ENCODE measurements at regions not wholly inside any gene's neighbourhood (a gene's known extent, or its start where the extent isn't known, plus 50 kb on each side); places are given as distances from the start of the nearest gene placed in this dataset.

GRCh38 chr3:124558991-124559845 is 171.0 kb upstream of the UMPS start:
- DNase-seq: no peak

- DNase-seq: peak in 1 of 2 experiments; percentile 48
These were observed 170.2 kb upstream of the UMPS start for GRCh38 chr3:124559846-124560574.

- no peak for DNase-seq
These were observed 169.5 kb upstream of the UMPS start for GRCh38 chr3:124560666-124561215.

- DNase-seq: no peak
These were observed 167.5 kb upstream of the UMPS start for GRCh38 chr3:124562769-124563168.

- no peak for DNase-seq
These were observed 166.9 kb upstream of the UMPS start for GRCh38 chr3:124563376-124563775.

GRCh38 chr3:124565013-124565412 is 165.2 kb upstream of the UMPS start:
- DNase-seq: peak in 1 of 2 experiments; percentile 32

- DNase-seq: no peak
These were observed 164.7 kb upstream of the UMPS start for GRCh38 chr3:124565551-124565950.

GRCh38 chr3:124566701-124567100 is 163.6 kb upstream of the UMPS start:
- DNase-seq: no peak

GRCh38 chr3:124567179-124567578 is 163.1 kb upstream of the UMPS start:
- no peak for DNase-seq

- no peak for DNase-seq
These were observed 160.5 kb upstream of the UMPS start for GRCh38 chr3:124569761-124570160.

GRCh38 chr3:124570232-124570631 is 160.0 kb upstream of the UMPS start:
- no peak for DNase-seq

- DNase-seq: no peak
These were observed 157.3 kb upstream of the UMPS start for GRCh38 chr3:124572851-124573405.

- no peak for DNase-seq
These were observed 156.2 kb upstream of the UMPS start for GRCh38 chr3:124574012-124574411.

- DNase-seq: no peak
These were observed 153.4 kb upstream of the UMPS start for GRCh38 chr3:124576565-124577493.

- no peak for DNase-seq
These were observed 152.6 kb upstream of the UMPS start for GRCh38 chr3:124577494-124578167.

- DNase-seq: no peak
These were observed 150.6 kb upstream of the UMPS start for GRCh38 chr3:124579641-124580040.

- no peak for DNase-seq
These were observed 148.1 kb upstream of the UMPS start for GRCh38 chr3:124582196-124582595.

- DNase-seq: no peak
These were observed 147.4 kb upstream of the UMPS start for GRCh38 chr3:124582621-124583395.

GRCh38 chr3:124584245-124584551 is 146.1 kb upstream of the UMPS start:
- DNase-seq: no peak

GRCh38 chr3:124584552-124585391 is 145.5 kb upstream of the UMPS start:
- no peak for DNase-seq
